ENCODE measurements at regions not wholly inside any gene's neighbourhood (a gene's known extent, or its start where the extent isn't known, plus 50 kb on each side); places are given as distances from the start of the nearest gene placed in this dataset.

- TF ChIP-seq CEBPZ (IDR thresholded peaks at IDR 0.05; ENCODE audit: low read length) = no peak
- TF ChIP-seq HMG20B (CRISPR knock-in tag; conservative IDR thresholded peaks at IDR 0.05) = no peak
- TF ChIP-seq CTCF (CRISPR knock-in tag; IDR thresholded peaks at IDR 0.05) = no peak
- no peak for TF ChIP-seq YY1 (IDR thresholded peaks at IDR 0.05; ENCODE audit: insufficient read depth, insufficient replicate concordance, low read depth, low read length)
- TF ChIP-seq ZNF530 (CRISPR knock-in tag; IDR thresholded peaks at IDR 0.05; ENCODE audit: low read depth) = no peak
- TF ChIP-seq NFYB (CRISPR knock-in tag; IDR thresholded peaks at IDR 0.05) = no peak
- no peak for TF ChIP-seq POLR2A (IDR thresholded peaks at IDR 0.05; ENCODE audit: insufficient read depth in 1 of 2, low read depth in 2 of 2, low read length in 2 of 2)
- no peak for TF ChIP-seq HNRNPUL1 (IDR thresholded peaks at IDR 0.05; ENCODE audit: low read depth, low read length)
- TF ChIP-seq ZFX (CRISPR knock-in tag; IDR thresholded peaks at IDR 0.05; ENCODE audit: low read depth) = no peak
- TF ChIP-seq SP1 (IDR thresholded peaks at IDR 0.05) = no peak
- no peak for TF ChIP-seq SP1 (CRISPR knock-in tag; IDR thresholded peaks at IDR 0.05)
- no peak for TF ChIP-seq ZFP1 (CRISPR knock-in tag; IDR thresholded peaks at IDR 0.05)
- TF ChIP-seq FOXK2 (IDR thresholded peaks at IDR 0.05) = no peak
Observed at GRCh38 chr6:95071464-95071863, 505.9 kb upstream of the MANEA start.
